Right lobe of liver (tissue), 4 donors: ENCODE measurements at regions not wholly inside any gene's neighbourhood (a gene's known extent, or its start where the extent isn't known, plus 50 kb on each side); places are given as distances from the start of the nearest gene placed in this dataset.

Experiments used
- POLR2A ChIP-seq: fragments of 450-650 bp; IDR thresholded peaks from one replicate; pipeline ENCODE4 v1.6.1; 2017; ENCODE audit warnings: antibody characterized with exemption, mild to moderate bottlenecking
- TF ChIP-seq, protein P1 (sequence below), 4 donors: fragments of 200-600 bp in 3 of 4; fragments of 450-650 bp in 1 of 4; IDR thresholded peaks; one replicate each; pipeline versions ENCODE4 v1.5.1 to v1.8.0; 2016 to 2022; ENCODE audit warnings: antibody characterized with exemption in 4 of 4, mild to moderate bottlenecking in 2 of 4
- donor health status: DM: no; HTN: no; CAD: no.
- donor health status: DM: no; HTN: no; CAD: no.
- donor health status: DM: no; HTN: yes; CAD: no.

DNA sequence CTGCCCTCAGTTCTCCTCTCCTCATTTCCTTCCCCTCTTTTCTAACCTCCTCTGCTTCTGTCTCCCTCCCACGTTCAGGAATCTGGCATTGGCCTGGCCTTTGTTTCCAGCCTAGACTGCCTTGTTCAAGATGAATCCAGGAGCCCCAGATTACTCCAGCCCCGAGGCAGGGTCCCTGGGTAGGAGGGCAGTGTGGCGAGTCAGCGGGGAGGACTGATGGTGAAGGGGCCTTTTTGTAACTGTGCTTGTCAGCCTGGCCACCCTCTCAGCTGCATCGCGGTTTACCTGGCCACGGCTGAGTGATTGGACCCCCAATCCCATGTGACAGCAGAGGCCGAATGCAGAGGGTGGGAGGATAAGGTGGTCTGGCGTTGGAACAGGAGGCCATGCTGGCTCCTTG, 96.1 kb upstream of the SHH start:
- no peak for TF ChIP-seq POLR2A
- TF ChIP-seq, protein P1, sequence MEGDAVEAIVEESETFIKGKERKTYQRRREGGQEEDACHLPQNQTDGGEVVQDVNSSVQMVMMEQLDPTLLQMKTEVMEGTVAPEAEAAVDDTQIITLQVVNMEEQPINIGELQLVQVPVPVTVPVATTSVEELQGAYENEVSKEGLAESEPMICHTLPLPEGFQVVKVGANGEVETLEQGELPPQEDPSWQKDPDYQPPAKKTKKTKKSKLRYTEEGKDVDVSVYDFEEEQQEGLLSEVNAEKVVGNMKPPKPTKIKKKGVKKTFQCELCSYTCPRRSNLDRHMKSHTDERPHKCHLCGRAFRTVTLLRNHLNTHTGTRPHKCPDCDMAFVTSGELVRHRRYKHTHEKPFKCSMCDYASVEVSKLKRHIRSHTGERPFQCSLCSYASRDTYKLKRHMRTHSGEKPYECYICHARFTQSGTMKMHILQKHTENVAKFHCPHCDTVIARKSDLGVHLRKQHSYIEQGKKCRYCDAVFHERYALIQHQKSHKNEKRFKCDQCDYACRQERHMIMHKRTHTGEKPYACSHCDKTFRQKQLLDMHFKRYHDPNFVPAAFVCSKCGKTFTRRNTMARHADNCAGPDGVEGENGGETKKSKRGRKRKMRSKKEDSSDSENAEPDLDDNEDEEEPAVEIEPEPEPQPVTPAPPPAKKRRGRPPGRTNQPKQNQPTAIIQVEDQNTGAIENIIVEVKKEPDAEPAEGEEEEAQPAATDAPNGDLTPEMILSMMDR (IDR thresholded peaks at IDR 0.05), result no peak
